NCI-H2227 treated with DMSO at 0.1 percent for 48 hours (cell line): ENCODE measurements at regions not wholly inside any gene's neighbourhood (a gene's known extent, or its start where the extent isn't known, plus 50 kb on each side); places are given as distances from the start of the nearest gene placed in this dataset.

Source experiments
- DNase-seq: peaks from one replicate; lab custom pipeline; 2025; lab: John Stamatoyannopoulos, UW

- DNase-seq, result no peak
Observed at GRCh38 chr4:100970414-100970813, 376.9 kb downstream of the PPP3CA start.

- no peak for DNase-seq
Observed at GRCh38 chr4:100969925-100970324, 377.4 kb downstream of the PPP3CA start.

GRCh38 chr4:100968046-100968445, 379.3 kb downstream of the PPP3CA start:
- no peak for DNase-seq

GRCh38 chr4:100963627-100964026, 383.7 kb downstream of the PPP3CA start:
- no peak for DNase-seq

- no peak for DNase-seq
Observed at GRCh38 chr4:100962698-100963097, 384.6 kb downstream of the PPP3CA start.

GRCh38 chr4:100960232-100960631, 387.1 kb downstream of the PPP3CA start:
- no peak for DNase-seq

GRCh38 chr4:100954046-100954445, 393.3 kb downstream of the PPP3CA start:
- DNase-seq, result no peak

- no peak for DNase-seq
Observed at GRCh38 chr4:100953616-100954015, 393.7 kb downstream of the PPP3CA start.

GRCh38 chr4:100952590-100952989, 394.7 kb downstream of the PPP3CA start:
- no peak for DNase-seq

GRCh38 chr4:100949350-100949935, 397.9 kb downstream of the PPP3CA start:
- no peak for DNase-seq

- no peak for DNase-seq
Observed at GRCh38 chr4:100948911-100949310, 398.4 kb downstream of the PPP3CA start.

GRCh38 chr4:100945789-100946188, 401.5 kb downstream of the PPP3CA start:
- DNase-seq, result no peak

- DNase-seq, result no peak
Observed at GRCh38 chr4:100938698-100939097, 408.6 kb downstream of the PPP3CA start.

GRCh38 chr4:100936661-100937375, 410.5 kb downstream of the PPP3CA start:
- DNase-seq, result no peak

- no peak for DNase-seq
Observed at GRCh38 chr4:100935090-100935489, 412.2 kb downstream of the PPP3CA start.

GRCh38 chr4:100933628-100934027, 413.7 kb downstream of the PPP3CA start:
- no peak for DNase-seq

- DNase-seq, result no peak
Observed at GRCh38 chr4:100929758-100930157, 411.9 kb upstream of the EMCN start.

GRCh38 chr4:100929135-100929534, 411.3 kb upstream of the EMCN start:
- no peak for DNase-seq

GRCh38 chr4:100926039-100926717, 408.4 kb upstream of the EMCN start:
- DNase-seq, result no peak

- DNase-seq, result no peak
Observed at GRCh38 chr4:100913685-100914084, 395.9 kb upstream of the EMCN start.

- no peak for DNase-seq
Observed at GRCh38 chr4:100908540-100908939, 390.7 kb upstream of the EMCN start.

GRCh38 chr4:100907465-100908454, 389.9 kb upstream of the EMCN start:
- DNase-seq, result no peak
